Stomach smooth muscle (tissue), 2 donors: ENCODE measurements at regions not wholly inside any gene's neighbourhood (a gene's known extent, or its start where the extent isn't known, plus 50 kb on each side); places are given as distances from the start of the nearest gene placed in this dataset.

Source experiments
- H3K27ac ChIP-seq: one replicate; pipeline ENCODE4 v1.7.0; 2013; ENCODE audit warnings: mild to moderate bottlenecking, low read length, inconsistent platforms
- H3K27me3 ChIP-seq, 2 donors: one replicate each; pipeline ENCODE4 v1.7.0; 2013; ENCODE audit warnings: low read length in 2 of 2; ENCODE audit not compliant: insufficient read depth in 2 of 2, control insufficient read depth in 1 of 2
- H3K36me3 ChIP-seq, 2 donors: one replicate each; pipeline ENCODE4 v1.7.0; 2013; ENCODE audit warnings: low read length in 2 of 2; ENCODE audit not compliant: control insufficient read depth in 2 of 2, insufficient read depth in 2 of 2
- H3K4me1 ChIP-seq: one replicate; pipeline ENCODE4 v1.7.0; 2013; ENCODE audit warnings: low read length; ENCODE audit not compliant: control insufficient read depth, insufficient read depth
- H3K4me3 ChIP-seq, 2 donors: one replicate each; pipeline ENCODE4 v1.7.0; 2013; ENCODE audit warnings: low read length in 2 of 2
- H3K9ac ChIP-seq, 2 donors: one replicate each; pipeline ENCODE4 v1.7.0; 2013; ENCODE audit warnings: low read length in 2 of 2, mild to moderate bottlenecking in 1 of 2
- H3K9me3 ChIP-seq, 2 donors: one replicate each; pipeline ENCODE4 v1.7.0; 2013; ENCODE audit warnings: low read length in 2 of 2; ENCODE audit not compliant: control insufficient read depth in 2 of 2
- donor health status: healthy.
- donor health status: Pancreatic carcinoma.

DNA sequence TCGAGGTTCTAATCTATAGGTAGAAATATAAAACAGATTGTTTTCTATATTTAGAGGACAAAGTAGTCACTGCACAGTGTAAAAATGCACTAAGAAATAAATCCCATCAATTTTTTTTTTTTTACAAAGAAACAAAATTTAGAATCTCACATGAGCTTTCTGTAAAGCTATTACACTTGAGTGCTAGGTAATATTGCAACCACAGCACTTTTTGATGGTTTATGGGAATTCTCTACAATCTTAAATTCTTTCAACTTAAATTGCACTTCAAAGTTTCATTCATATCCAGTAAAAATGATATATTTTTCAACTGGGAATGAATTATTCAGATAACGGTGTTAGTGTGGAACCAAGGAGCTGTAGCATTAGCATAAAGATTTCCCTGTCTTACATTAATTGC lies 1035.4 kb downstream of the SQOR start:
- Histone ChIP-seq H3K27ac (no peak overlapping the region), H3K9ac (no peak overlapping the region), H3K27me3 (no peaks in the 10 kb centered on the region), H3K36me3 (no peaks in the 10 kb centered on the region), H3K4me3 (no peak overlapping the region), H3K4me1 (no peaks in the 10 kb centered on the region), H3K9me3 (no peaks in the 10 kb centered on the region)

DNA sequence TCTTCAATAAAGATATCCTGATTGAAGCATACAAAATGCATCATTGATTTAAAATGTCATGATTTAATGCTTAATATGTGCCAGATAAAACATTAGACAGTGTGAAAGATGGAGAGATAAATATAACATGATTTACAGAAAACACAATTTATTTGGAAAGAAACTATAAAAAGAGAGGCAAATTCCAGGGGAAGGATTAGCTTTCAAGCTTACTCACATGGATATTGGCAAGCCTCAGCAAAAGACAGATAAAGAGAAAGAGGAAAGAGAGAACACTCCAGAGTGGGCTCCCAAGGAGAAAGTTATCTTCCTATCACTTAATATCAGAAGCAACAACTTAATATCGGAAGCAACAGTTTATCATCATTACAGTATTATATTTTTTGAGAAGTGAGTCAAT lies 1036.5 kb downstream of the SQOR start:
- no peaks in the 10 kb centered on the region for H3K9me3 ChIP-seq
- no peaks in the 10 kb centered on the region for H3K27me3 ChIP-seq
- no peaks in the 10 kb centered on the region for H3K4me1 ChIP-seq
- no peak overlapping the region for H3K27ac ChIP-seq
- no peak overlapping the region for H3K9ac ChIP-seq
- H3K36me3 ChIP-seq: no peaks in the 10 kb centered on the region
- no peak overlapping the region for H3K4me3 ChIP-seq

DNA sequence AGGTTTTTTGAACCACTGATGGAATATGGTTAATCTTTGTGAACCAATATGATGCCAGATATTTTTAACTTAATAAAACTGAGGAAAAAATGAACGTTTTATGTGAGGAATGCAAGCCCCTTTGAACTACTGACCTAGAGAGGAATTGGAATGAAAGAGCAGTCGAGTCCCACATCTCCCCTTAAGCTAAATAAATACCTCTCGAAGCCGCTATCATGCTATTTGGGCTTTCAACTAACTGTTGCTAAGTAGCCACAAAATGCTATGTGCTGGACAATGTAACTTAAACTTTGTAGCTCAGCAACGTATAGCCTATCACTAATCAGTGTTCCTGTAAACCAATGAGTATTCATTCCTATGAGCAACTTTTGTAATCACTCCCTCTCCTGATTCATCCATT lies 1037.2 kb downstream of the SQOR start:
- Histone ChIP-seq H3K4me1 (no peaks in the 10 kb centered on the region), H3K4me3 (no peak overlapping the region), H3K9ac (no peak overlapping the region), H3K27me3 (no peaks in the 10 kb centered on the region), H3K36me3 (no peaks in the 10 kb centered on the region), H3K9me3 (no peaks in the 10 kb centered on the region), H3K27ac (no peak overlapping the region)

DNA sequence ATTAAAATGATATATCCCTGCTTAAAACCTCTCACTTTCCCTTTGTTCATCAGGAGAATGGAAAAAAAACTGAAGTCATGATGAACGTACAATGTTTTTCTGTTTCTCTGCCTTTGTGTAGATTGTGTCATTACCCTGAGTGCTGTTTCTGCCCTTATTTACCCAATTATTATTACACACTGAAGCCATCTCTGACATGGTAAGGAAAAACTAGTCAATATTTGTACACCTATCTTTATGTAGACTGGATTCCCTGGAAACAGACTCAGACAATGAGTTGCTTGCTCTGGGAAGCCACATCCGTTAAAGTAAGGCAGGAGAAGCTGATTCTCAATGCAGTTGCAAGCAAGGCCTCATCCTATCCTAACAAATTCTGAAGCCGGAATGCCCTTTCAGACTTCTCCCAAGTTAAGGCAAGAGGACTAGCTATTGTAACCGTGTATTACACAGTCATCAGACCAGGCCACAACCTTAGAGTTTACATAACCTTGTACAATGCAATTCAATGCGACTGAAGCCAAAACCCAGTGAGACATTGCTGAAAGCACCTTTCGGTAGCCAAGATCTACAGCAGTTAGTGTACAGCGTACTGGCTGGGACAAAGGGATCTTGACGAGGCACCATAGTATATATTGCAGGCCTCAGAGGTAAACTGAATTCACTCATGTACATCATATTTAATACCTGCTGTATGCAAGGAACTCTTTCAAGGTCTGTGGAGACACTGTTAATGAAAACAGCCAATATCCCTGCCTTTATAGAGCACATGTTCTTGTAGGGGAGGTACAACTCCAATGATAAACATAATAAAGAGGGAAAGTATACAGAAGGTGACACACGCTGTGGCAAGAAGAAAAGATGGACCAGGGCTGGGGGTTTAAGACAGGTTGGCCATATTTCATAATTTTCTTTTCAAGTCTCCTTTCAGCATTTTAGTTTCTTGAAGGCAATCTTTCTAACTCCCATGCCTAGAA lies 1040.8 kb upstream of the SEMA6D start:
- Histone ChIP-seq H3K9ac (no peak overlapping the region), H3K4me3 (no peak overlapping the region), H3K9me3 (no peaks in the 10 kb centered on the region), H3K36me3 (no peaks in the 10 kb centered on the region), H3K4me1 (no peaks in the 10 kb centered on the region), H3K27me3 (no peaks in the 10 kb centered on the region), H3K27ac (no peak overlapping the region)

DNA sequence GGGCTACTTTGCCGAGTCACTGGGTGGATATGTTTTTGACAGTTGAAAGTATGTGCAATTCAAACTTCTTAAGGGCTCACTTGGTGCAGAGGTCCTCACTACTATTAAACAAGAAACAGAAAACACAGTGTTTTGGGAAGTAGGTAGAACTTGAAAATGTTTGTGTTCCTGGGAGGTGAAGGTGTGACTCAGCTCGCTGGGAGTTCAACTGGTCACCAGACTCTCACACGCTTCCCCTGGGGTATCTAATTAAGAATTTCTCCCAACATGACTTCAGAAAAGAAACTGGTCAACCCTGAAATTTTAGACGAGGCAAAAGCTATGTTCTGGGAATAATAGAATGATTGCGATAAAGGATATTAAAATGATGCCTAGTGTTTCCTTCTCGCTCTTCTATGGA lies 1039.8 kb upstream of the SEMA6D start:
- Histone ChIP-seq H3K36me3 (no peaks in the 10 kb centered on the region), H3K9me3 (no peaks in the 10 kb centered on the region), H3K9ac (no peak overlapping the region), H3K27ac (no peak overlapping the region), H3K4me1 (no peaks in the 10 kb centered on the region), H3K27me3 (no peaks in the 10 kb centered on the region), H3K4me3 (no peak overlapping the region)

DNA sequence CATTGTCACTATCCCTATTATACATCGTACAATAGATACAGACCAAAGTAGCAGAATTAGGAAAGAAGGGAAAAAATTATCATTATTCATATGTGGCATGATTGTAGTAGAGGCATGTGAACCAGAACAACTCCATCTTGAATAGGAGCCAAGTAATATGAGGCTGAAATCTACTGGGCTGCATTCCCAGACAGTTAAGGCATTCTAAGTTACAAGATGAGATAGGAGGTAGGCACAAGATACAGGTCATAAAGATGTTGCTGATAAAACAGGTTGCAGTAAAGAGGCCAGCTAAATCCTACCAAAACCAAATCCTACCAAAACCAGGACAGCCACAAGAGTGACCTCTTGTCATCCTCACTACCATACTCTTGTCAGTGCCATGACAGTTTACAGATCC lies 1035.4 kb upstream of the SEMA6D start:
- Histone ChIP-seq H3K27ac (no peak overlapping the region), H3K4me3 (no peak overlapping the region), H3K27me3 (no peaks in the 10 kb centered on the region), H3K36me3 (no peaks in the 10 kb centered on the region), H3K9me3 (no peaks in the 10 kb centered on the region), H3K9ac (no peak overlapping the region), H3K4me1 (no peaks in the 10 kb centered on the region)

DNA sequence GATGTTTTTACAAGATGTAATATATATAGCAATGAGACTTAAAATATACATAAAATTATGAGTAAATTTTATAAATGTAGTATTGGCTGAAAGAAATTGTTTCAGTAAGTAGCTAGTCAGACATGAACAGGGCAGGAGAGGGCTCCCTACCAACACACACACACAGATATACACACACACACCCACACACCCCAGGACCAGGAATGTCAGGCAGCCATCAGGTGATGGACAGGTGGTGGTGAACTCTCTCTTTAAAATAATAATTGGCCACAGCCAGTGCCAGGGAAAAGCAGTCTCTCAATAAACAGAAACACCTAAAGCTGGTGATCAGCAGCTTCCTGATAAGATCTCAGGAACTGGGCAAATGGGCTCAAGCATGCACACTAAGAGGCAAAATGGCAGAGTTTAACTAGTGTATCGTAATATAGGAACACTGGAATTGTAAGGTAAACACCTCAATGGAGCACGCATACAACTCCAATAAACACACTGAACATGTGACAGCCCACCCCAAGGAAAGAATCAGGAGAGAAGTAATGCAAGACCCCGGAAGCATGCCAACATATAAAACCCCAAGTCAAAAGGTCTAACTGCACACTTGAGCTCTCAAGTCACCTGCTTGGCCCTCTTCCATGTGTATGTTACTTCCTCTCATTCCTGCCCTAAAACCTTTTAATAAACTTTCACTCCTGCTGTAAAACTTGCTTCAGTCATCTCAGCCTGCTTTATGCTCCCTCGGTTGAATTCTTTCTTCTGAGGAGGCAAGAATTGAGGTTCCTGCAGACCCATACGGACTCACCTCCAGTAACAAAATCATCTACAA lies 1034.1 kb upstream of the SEMA6D start:
- Histone ChIP-seq H3K4me1 (no peaks in the 10 kb centered on the region), H3K4me3 (no peak overlapping the region), H3K36me3 (no peaks in the 10 kb centered on the region), H3K27me3 (no peaks in the 10 kb centered on the region), H3K27ac (no peak overlapping the region), H3K9me3 (no peaks in the 10 kb centered on the region), H3K9ac (no peak overlapping the region)

DNA sequence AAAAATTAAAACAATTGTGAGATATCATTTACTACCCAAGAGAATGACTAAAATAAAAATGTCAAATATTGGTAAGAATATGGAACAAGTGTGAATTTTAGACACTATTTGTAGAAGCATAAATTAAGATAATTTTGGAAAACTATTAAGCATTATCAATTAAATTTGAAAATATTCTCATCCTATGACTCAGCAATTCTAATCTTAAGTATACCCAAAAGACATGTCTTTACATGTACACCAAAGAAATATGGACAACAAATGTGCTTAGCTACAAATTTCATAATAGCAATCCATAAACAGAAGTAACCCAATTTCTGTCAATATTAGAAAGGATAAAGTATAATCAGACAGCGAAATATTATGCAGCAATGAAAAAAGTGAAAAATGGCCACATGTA lies 1032.2 kb upstream of the SEMA6D start:
- no peaks in the 10 kb centered on the region for H3K27me3 ChIP-seq
- no peak overlapping the region for H3K9ac ChIP-seq
- H3K4me3 ChIP-seq: no peak overlapping the region
- no peaks in the 10 kb centered on the region for H3K9me3 ChIP-seq
- H3K4me1 ChIP-seq: no peaks in the 10 kb centered on the region
- no peaks in the 10 kb centered on the region for H3K36me3 ChIP-seq
- H3K27ac ChIP-seq: no peak overlapping the region

DNA sequence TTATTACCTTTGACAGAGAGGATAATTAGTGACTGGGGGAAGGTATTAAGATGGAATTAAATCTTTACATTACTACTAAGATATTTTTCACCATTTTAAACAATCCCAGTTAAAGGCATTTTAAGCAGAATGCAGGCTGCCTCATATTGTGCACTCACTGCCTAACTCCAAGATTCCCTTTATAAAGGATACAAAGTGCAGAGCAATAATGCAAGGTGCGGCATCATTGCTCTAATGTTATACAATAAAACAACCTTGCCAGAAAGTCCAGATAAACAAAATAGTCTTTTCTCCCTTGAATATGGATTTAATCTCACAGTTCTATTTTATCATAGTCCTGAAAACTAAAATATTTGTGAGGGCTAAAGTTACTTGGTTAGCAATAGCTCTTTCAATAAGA lies 1031.6 kb upstream of the SEMA6D start:
- H3K4me3 ChIP-seq: no peak overlapping the region
- no peak overlapping the region for H3K9ac ChIP-seq
- H3K27ac ChIP-seq: no peak overlapping the region
- H3K9me3 ChIP-seq: no peaks in the 10 kb centered on the region
- H3K4me1 ChIP-seq: no peaks in the 10 kb centered on the region
- H3K27me3 ChIP-seq: no peaks in the 10 kb centered on the region
- no peaks in the 10 kb centered on the region for H3K36me3 ChIP-seq

DNA sequence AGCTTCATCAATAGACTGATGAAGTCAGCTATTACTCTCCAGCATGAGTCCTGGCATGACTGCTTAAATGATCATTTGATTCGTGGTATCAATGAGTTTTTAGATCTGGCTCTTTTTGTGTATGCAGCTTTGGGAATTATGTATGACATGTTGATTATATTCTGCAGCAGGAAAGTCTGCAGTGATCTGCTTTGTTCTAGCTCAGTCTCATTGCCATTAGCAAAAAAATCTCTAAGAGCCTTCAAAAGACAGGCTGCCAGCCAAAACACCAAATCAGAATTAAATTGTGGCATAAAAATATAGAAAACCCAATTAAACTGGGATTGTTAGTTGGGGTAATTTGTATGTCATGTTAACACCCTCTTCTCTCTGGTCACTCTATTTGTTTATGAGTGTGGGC lies 1021.0 kb upstream of the SEMA6D start:
- Histone ChIP-seq H3K9me3 (no peaks in the 10 kb centered on the region), H3K36me3 (no peaks in the 10 kb centered on the region), H3K4me3 (no peak overlapping the region), H3K27me3 (no peaks in the 10 kb centered on the region), H3K4me1 (no peaks in the 10 kb centered on the region), H3K9ac (no peak overlapping the region), H3K27ac (no peak overlapping the region)

DNA sequence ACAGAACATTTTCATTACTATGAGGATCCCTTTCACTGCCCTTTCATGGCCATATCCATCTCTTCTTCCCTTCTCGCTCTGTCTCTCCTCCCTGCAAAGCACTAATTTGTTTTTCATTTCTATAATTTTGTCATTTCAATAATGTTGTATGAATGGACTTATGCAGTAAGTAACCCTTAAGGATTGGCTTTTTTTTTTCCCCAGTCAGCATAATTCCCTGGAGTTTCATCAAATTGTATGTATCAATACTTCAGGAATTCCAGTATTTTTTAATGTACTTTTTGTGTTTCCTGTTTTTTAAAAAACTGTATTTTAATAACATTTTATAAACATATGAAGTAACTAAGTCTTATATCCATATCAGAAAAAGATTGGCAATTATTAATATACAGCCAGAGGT lies 1016.0 kb upstream of the SEMA6D start:
- Histone ChIP-seq H3K27ac (no peak overlapping the region), H3K36me3 (no peaks in the 10 kb centered on the region), H3K9ac (no peak overlapping the region), H3K27me3 (no peaks in the 10 kb centered on the region), H3K4me1 (no peaks in the 10 kb centered on the region), H3K4me3 (no peak overlapping the region), H3K9me3 (no peaks in the 10 kb centered on the region)
